SIG-M5 treated with dmso at 0.1 percent for 504 hours (cell line): ENCODE measurements at regions not wholly inside any gene's neighbourhood (a gene's known extent, or its start where the extent isn't known, plus 50 kb on each side); places are given as distances from the start of the nearest gene placed in this dataset.
"Not testable (repeated sequence)": the region's sequence is repeated elsewhere in the genome, so short reads cannot be mapped to it uniquely, and the experiment has no call there.

Experiments
- DNase-seq: peaks from one replicate; lab custom pipeline; 2025; ENCODE audit not compliant: unreplicated experiment; lab: John Stamatoyannopoulos, UW

- no peak for DNase-seq
Observed at GRCh38 chr12:13404111-13404628, 207.6 kb downstream of the EMP1 start.

DNA sequence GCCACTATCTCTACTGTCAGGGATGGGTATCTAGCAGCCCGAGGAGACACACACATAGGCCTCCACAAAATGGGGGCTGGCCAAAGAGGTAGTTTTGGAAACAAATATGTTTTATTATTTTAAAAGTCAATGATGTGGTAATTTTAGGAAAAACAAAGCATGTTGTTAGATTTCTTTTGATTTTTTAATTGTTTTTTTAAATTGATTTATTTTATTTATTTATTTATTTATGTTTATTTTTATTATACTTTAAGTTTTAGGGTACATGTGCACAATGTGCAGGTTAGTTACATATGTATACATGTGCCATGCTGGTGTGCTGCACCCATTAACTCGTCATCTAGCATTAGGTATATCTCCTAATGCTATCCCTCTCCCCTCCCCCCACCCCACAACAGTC lies 194.8 kb downstream of the EMP1 start:
- not testable (repeated sequence) for DNase-seq

DNA sequence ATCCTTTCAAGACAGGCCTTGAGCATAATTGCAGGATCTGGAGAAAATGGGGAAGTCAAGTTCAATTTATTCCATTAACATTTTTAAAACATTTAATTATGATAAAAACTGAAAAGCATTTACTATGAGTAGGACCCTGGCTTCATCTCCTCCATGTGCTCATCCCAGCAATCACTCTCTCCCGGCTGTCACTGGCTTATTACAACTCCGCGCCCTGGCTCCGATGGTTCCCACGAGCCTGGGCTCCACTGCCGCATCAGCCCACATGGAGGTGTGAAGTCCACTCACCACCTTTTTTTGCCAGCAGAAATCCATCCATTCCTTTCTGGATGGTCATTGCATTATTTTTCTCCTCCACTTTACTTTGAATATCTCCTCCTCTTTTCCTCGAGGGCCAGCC lies 194.4 kb downstream of the EMP1 start:
- no peak for DNase-seq

DNA sequence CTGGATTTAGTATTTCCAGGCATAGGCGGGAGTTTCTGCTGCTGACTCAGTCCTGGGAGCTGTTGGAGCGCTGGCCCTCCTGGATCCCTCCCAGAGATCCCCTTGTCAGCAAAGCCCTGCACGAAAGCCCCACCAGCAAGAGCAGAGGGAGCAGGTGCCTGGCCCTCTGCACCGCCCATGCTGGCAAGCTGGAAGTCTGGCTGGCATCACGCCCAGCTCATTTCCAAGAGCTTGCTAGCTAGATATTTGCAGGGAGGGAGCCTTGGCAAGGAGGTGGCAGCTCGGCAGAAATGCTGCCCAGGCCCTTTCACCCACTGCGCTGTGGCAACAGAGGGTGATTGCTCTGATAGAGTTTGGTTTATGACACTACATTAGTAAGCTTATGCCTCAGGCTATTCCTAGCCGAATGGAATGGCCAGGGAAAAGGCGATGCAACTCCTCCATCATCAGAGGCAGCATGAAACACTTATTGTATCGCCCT lies 193.9 kb downstream of the EMP1 start:
- DNase-seq: peak; percentile 16

- DNase-seq: no peak
Observed at GRCh38 chr12:13387101-13387500, 190.6 kb downstream of the EMP1 start.

DNA sequence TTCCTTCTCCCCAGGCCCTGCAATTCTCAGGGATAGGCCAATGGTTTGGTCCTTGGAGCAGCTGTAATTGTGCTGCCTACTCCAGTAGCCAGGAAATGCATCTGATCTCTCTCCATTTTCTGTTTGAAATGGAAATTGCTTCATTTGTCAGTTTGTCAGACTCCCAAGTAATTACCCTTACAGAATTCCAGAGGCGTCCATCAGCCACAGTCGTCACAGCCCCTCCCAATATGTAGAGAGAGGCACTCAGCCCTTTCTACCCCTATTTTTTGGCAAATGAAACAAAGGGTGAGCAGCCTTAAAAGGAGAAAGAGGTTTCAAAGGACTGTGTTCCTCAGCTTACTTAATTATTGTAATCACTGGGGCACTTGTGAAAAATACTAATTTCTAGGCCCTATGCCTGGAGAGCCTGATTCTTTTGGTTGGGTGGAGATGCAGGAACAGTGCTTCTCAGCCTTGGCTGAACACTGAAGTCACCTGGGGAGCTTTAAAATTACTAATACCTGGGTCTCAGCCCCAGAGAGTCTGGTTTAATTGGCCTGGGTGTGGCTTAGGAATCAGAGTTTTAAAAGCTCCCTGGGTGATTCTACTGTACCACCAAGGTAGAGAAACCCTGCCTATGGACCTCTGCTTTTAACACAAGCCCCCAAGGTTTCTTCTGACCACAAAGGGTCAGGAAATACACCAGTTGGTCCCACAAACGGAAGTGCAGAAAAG lies 190.0 kb downstream of the EMP1 start:
- DNase-seq: no peak

GRCh38 chr12:13383379-13383778 lies 186.9 kb downstream of the EMP1 start:
- DNase-seq: no peak

DNA sequence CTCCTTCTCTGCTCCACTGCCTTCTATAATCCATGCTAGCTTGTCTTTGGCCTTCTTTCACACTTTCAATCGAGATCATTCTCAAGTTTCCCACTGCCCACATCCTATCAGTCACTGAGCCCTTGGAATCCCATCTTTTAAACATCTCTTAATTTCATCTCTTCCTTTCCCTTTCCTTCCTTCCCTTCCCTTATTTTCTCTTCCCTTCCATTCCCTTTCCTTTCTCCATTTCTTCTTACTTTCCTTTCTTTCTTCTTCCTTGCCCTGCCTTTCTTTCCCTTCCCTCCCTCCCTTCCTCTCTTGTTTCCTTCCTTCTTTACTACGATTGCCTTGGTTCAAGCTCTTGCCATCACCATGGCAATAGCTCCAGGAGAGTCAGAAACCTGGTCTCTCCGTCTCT lies 183.8 kb downstream of the EMP1 start:
- DNase-seq: no peak

- no peak for DNase-seq
Observed at GRCh38 chr12:13379531-13380188, 183.1 kb downstream of the EMP1 start.

DNA sequence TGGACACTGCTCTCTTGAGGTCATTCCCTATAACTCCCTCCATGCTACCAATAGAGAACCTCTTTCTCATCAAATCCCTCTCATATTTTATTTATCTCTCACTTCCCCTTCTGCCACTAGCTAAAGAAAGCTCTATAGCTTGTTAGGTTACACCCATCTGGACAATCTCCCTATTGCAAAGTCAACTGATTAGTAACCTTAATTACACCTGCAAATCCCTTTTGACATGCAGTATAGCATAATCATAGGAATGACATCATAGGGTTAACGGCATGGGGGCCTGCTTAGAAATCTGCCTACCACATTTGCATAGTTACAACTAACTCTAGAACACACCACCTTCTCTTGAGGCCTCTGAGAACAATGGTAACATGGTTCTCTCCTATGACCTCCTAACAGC lies 181.2 kb downstream of the EMP1 start:
- DNase-seq: no peak

DNA sequence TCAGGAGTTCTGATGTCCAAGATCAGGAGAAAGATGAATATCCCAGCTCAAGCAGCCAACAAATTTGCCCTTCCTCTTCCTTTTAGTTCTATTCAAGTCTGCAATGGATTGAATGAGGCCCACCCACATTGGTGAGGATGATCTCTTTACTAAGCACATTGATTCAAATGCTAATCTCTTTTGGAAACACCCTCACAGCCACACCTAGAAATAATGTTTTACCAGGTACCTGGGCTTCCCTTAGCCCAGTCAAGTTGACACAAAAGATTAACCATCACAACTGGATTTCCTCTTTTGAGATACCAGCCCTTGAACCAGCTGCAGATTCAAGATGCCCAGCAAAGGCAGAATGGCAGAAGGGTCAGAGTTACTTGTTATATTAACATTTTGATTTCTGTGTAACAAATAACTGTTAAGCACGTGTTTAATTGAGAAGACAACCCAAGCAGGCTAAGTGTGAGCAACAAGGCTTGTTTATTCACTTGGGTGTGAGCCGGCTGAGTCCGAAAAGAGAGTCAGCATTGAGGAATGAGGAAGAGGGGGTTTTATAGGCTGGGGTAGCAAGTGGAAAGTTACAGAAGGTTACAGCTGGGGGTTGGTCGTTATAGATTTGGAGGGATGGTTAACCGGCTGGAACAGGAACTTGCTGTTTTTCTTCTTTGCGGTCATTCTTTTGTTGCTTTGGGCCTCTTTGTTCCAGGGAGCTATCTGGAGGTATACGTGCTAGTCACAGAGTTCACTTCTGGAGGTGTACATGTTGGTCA lies 180.3 kb downstream of the EMP1 start:
- DNase-seq: no peak

DNA sequence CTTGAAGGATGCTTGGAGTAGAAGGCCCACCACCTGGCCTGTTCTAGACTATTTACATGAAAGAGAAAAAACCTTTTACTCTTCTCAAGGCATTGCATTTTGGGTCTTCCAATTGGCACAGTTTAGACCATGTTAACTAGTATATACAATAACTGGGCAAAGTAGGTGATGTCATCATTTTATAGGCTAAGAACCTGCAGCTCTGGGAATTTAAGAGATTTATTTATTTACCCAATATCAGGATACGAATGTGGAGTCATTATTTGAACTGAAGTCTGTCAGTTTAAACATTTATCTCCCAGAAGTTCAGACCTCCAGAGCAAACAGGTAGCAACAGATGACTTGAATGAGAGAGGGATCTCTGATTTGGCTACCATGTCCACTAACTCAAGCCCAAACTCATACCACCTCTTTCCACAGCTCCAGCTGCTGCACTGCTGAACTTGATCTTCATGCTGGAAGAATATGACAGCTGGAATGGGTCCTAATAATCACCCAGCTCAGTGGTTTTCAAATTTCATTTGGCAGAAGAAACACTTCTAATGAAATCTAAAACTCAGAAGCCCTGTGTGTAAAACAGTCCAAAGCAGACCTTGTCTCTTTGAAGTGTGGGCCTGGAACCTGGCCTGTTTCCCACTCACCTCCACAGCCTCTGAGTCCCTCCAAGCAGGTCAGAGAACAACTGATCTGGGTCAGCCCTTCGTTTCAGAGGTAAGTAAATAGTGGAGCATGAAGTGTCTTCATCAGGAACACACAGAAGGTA lies 179.2 kb downstream of the EMP1 start:
- DNase-seq: no peak

GRCh38 chr12:13374793-13375192 lies 178.3 kb downstream of the EMP1 start:
- DNase-seq: no peak

GRCh38 chr12:13373803-13374202 lies 177.3 kb downstream of the EMP1 start:
- no peak for DNase-seq

- no peak for DNase-seq
Observed at GRCh38 chr12:13373131-13373530, 176.6 kb downstream of the EMP1 start.

DNA sequence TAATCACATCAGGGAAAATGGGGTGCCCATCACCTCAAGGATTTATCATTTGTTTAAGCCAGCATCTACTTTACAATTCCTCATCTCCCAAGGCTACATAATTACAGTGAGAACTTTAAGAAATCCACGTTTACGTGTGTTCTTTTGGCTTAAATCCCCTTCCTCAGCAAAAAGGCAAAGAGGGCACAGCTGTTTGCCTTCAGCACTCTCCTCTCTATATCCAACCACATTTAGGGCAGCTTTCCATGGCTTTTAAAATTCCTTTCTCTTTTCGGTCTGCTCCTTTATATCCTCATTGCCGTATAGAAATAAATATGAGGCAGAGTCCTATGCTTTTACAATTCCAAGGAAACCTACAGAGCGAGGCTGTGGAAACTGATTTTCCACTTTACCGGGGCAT lies 175.9 kb downstream of the EMP1 start:
- no peak for DNase-seq

GRCh38 chr12:13371797-13372196 lies 175.3 kb downstream of the EMP1 start:
- no peak for DNase-seq

- no peak for DNase-seq
Observed at GRCh38 chr12:13371367-13371766, 174.8 kb downstream of the EMP1 start.

DNA sequence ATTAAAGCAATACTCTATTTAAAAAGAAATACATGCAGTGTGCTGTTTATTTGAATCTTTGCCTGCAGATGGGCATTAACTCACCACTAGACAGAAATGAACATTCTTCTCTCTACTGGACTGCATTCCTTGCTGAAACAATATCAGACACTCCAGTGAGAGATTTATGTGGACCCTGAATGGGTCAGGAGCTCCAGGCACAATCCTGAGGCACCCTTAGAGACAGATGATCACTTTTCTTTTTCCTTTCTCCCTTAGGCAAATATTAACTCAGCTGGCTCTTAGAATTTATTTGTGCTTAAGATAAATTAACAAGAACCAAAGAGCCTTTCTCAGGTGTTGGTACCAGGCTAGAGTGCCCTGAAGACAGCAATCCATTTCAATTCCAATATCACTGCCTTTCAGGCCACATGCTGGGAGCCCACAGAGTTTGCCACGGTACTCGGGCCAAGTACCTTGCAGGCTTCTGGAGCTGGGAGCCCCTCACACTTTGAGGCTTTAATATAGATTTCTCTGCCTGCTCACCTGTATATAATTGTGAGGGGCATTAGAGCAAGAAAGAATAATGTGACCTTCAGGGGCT lies 173.0 kb downstream of the EMP1 start:
- no peak for DNase-seq

GRCh38 chr12:13368971-13369370 lies 172.4 kb downstream of the EMP1 start:
- no peak for DNase-seq

DNA sequence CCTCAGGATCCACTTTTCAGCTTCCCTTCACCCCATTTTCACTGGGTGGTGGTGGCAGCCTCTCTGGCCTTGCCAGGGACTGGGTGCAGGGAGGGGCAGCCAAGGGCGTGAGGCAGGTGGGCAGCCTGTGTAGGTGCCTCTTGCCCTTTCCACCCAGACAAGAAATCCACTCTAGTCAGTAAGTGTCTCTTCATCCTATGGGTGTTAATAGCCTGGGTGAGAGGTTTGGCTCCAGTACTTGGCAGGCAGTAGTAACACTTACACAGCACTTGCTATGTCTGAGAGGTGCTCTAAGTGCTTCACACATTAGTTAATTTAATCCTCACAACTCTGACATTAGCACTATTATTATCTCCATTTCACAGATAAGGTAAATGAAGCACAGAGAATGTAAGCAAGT lies 171.9 kb downstream of the EMP1 start:
- no peak for DNase-seq
